Fibroblast of lung (primary cell): ENCODE measurements at regions not wholly inside any gene's neighbourhood (a gene's known extent, or its start where the extent isn't known, plus 50 kb on each side); places are given as distances from the start of the nearest gene placed in this dataset.

Source experiments
- CTCF ChIP-seq, 2 donors: IDR thresholded peaks in 1 of 2; conservative IDR thresholded peaks in 1 of 2; 1 replicate in 1 of 2; 2 replicates in 1 of 2; pipeline ENCODE4 v1.5.1; 2011 to 2012; ENCODE audit warnings: low read length in 2 of 2, control low read depth in 1 of 2, inconsistent platforms in 1 of 2, low read depth in 1 of 2, mild to moderate bottlenecking in 1 of 2
- EZH2 ChIP-seq: IDR thresholded peaks from 2 replicates; pipeline ENCODE4 v1.5.1; 2012; ENCODE audit warnings: low read length, control low read depth, mild to moderate bottlenecking; ENCODE audit errors: missing control alignments

- no peak for TF ChIP-seq CTCF (conservative IDR thresholded peaks at IDR 0.05 in 1 of 2, IDR thresholded peaks at IDR 0.05 in 1 of 2; ENCODE audit: low read depth in 1 of 2, low read length in 2 of 2)
- TF ChIP-seq EZH2, result no peak
These were observed 183.7 kb downstream of the GALC start for GRCh38 chr14:87809261-87809660.
